Tibial nerve (tissue), 4 donors: ENCODE measurements at regions not wholly inside any gene's neighbourhood (a gene's known extent, or its start where the extent isn't known, plus 50 kb on each side); places are given as distances from the start of the nearest gene placed in this dataset.

Experiments
- CTCF ChIP-seq, 5 experiments: fragments of 200-600 bp in 3 of 5; fragments of 450-650 bp in 2 of 5; sonication (generic) in 3 of 5; IDR thresholded peaks; one replicate each; pipeline ENCODE4 v1.5.1; 2016 to 2019; ENCODE audit warnings: antibody characterized with exemption in 5 of 5, mild to moderate bottlenecking in 3 of 5, moderate library complexity in 2 of 5
- EP300 ChIP-seq, 2 donors: sonication (generic); formaldehyde crosslinking; IDR thresholded peaks; one replicate each; pipeline ENCODE4 v1.6.1; 2017; ENCODE audit warnings: antibody characterized with exemption in 2 of 2, mild to moderate bottlenecking in 1 of 2
- POLR2A ChIP-seq, 2 donors: fragments of 450-650 bp; IDR thresholded peaks; one replicate each; pipeline ENCODE4 v1.6.1; 2017; ENCODE audit warnings: antibody characterized with exemption in 2 of 2, mild to moderate bottlenecking in 2 of 2, moderate library complexity in 2 of 2

GRCh38 chr16:48970216-48970615, 311.4 kb downstream of the CBLN1 start:
- TF ChIP-seq CTCF (IDR thresholded peaks at IDR 0.05), result no peak
- TF ChIP-seq POLR2A (IDR thresholded peaks at IDR 0.05), result no peak
- TF ChIP-seq EP300 (IDR thresholded peaks at IDR 0.05), result no peak
